HG02943 (cell line): ENCODE measurements at regions not wholly inside any gene's neighbourhood (a gene's known extent, or its start where the extent isn't known, plus 50 kb on each side); places are given as distances from the start of the nearest gene placed in this dataset.
"Not testable (repeated sequence)": the region's sequence is repeated elsewhere in the genome, so short reads cannot be mapped to it uniquely, and the experiment has no call there.

ENCODE experiments used
- ATAC-seq: cut with Tn5 transposase; IDR thresholded peaks from one replicate; pipeline ENCODE4 v1.9.1; 2021; ENCODE audit warnings: mild to moderate bottlenecking, low read depth, moderate library complexity; ENCODE audit not compliant: unreplicated experiment

- no peak for ATAC-seq
Observed at GRCh38 chr6:20263059-20263458, 50.8 kb upstream of the MBOAT1 start.

DNA sequence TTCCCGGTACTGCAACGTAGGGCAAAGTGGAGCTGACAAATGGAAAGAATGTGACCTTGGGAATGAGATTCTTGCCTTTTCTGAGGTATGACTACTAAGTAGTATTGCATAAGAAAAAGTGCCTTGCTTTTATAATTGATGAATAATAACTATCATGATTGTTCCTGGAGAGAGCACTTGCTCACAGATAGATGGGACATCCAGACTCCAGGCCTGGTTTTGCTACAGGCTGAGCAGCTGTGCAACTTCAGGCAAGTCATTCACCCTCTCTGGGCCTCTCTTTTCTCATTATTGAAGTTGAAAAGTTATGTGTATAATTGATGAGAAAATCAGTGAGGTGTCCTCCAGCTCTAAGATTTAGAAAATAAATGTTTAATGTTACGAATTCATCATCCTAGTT, 53.6 kb upstream of the MBOAT1 start:
- no peak for ATAC-seq

DNA sequence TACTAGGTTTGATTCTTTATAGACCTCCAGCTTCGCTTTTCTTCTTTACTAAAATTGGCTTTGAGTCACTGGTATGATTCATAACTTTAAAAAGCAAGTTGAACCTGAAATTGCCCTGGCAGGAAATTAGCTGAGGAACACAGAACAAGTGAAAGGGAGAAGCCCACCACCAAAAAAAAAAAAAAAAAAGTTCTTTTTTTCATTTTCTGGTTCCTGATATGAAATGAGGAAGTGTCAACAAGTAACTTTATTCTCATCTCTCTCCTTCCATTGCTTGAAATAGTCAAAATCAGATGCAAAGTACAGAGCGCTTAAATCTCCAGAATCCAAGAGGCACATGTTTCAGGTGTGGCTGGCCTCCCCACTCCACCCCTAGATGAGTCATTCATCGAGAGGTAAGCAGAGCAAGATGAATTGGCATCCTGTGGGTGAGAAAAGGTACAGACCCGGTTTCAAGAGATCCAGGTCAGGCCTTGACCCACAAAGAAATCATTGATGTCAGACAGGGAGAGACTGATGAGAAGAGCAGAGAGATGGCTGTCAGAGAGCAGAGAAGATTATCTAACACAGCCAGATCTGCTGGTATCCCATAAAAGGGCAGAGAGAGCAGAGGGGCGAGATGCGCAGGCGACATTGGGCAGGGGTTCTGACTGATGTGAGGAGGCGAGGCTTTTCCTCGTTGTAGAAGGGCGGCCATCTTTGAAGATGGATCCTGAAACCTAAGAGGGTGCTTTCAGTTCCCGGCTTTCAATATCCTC, 54.8 kb upstream of the MBOAT1 start:
- ATAC-seq: no peak

DNA sequence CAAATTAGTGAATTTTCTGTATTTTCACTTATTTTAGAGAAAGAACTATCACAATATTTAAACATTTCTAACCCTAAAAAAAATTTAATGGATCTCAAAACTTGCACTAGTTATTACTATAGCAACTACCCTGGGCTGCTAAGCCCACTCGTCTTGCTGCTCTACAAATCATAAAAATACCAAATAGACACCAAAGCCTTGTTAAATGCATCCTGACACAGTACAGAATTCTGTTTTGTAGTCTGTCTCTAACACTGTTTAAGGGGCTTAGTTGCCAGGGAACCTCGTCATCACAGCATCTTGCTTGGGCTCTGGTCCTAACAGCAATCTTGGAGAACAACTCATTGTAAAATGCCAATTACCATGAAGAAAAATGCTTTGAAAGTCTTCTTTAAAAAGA, 56.9 kb upstream of the MBOAT1 start:
- no peak for ATAC-seq

GRCh38 chr6:20271818-20272217, 59.5 kb upstream of the MBOAT1 start:
- ATAC-seq: no peak

DNA sequence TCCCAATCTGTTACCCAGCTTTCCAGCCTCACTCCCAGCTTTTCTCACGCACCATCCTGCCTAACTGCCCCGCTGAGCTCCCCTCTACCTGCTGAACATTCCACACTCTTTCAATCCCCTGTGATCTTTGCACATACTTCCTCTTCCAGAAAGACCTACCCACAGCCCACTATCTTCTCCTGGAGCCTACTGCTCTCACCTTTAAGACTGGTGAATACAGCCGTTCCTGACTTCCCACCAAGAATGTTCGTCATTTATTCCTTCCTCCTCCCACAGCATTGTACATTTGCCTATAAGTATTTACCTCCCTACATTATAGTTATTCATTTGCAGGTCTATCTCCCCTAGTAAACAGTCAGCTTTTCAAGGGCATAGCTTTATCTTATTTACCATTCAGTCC, 61.9 kb upstream of the MBOAT1 start:
- ATAC-seq: no peak

DNA sequence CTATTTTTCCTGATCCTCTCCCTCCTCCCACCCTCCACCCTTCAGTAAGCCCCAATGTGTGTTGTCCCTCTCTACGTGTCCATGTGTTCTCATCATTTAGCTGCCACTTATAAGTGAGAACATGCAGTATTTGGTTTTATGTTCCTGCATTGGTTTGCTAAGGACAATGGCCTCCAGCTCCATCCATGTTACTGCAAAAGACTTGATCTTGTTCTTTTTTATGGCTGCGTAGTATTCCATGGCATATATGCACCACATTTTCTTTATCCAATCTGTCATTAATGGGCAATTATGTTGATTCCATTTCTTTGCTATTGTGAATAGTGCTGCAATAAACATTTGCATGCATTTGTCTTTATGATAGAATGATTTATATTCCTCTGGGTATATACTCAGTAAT, 63.6 kb upstream of the MBOAT1 start:
- ATAC-seq: not testable (repeated sequence)

- ATAC-seq: not testable (repeated sequence)
Observed at GRCh38 chr6:20277724-20278123, 65.5 kb upstream of the MBOAT1 start.

DNA sequence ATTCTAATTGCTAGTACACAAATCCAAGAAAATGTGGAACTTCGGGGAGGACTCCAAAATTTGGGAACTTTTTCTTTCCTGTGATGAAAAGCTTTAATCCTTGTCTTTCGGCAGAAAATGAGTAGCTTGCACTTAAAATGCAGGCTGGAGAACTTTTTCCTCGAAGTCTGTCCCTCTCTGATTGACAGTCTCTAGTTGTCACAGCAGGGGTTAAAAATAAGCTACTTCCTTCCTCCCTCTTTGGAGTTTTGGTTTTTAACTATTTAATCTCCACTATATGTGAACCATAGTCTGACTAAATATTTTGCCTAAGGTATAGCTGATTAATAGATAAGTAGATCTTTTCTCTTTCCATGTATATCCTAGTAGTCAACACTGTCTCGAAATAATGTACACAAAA, 66.8 kb upstream of the MBOAT1 start:
- no peak for ATAC-seq

- ATAC-seq: no peak
Observed at GRCh38 chr6:20279608-20280287, 67.5 kb upstream of the MBOAT1 start.

- no peak for ATAC-seq
Observed at GRCh38 chr6:20280288-20280621, 68.0 kb upstream of the MBOAT1 start.

- ATAC-seq: no peak
Observed at GRCh38 chr6:20284672-20285071, 72.4 kb upstream of the MBOAT1 start.

DNA sequence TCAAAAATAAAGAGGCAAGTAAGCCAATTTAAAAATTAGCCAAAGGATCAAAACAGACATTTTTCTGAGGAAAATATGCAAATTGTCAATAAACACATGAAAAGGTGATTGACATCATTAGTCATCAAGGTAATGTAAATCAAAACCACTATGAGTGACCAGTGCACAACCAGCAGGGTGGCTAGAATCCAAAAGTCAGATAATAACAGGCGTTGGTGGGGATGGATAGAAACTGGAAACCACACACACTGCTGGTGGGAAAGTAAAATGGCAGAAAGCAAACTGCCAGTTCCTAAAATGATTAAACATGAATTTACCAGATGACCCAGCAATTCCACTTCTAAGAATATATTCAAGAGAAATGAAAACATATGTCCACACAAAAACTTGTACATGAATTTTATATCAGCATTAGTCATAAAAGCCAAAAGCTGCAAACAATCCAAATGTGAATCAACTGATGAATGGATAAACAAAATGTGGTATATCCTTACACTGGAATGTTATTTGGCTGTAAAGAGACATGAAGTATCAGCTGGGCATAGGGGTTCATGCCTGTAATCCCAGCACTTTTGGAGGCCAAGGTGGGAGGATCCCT, 74.8 kb upstream of the MBOAT1 start:
- ATAC-seq: no peak

DNA sequence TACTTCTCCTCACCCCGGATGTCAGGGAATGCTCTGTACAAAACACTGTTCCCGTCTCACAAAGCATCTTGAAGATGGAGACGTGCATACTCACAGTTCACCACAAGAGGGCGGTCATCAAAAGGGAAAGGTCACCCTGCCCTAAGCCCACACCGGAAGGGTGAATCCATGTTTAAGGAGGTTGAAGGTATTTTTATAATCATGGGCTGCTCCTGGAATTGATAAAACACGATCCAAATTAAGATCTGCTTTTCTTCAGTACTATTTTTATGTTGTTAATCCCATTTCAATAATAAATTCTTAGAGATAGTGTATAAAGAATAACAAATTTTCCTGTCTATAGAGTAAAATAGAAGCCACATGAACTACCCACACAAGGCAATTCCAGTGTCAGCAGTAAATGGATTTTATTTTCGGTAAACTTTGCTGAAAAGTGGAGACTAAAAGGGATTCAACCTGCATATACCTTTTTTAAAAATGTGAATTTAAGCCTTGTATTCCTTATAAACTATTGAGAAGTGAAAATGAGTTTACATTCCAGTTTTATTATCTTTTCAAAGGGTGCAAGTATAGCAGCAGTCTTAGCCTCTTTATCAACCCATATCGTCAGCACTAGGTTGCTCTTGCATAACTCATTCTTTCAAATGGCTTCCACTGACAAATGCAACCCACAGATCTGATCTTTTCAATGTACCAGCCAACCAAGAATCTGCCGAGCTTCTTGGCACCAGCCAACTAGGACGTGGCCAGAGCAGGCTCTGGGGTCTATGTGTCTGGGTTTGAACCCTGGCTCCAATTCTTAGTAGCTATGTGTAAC, 79.7 kb upstream of the MBOAT1 start:
- peak; percentile 63 for ATAC-seq

- no peak for ATAC-seq
Observed at GRCh38 chr6:20292905-20293304, 80.6 kb upstream of the MBOAT1 start.

DNA sequence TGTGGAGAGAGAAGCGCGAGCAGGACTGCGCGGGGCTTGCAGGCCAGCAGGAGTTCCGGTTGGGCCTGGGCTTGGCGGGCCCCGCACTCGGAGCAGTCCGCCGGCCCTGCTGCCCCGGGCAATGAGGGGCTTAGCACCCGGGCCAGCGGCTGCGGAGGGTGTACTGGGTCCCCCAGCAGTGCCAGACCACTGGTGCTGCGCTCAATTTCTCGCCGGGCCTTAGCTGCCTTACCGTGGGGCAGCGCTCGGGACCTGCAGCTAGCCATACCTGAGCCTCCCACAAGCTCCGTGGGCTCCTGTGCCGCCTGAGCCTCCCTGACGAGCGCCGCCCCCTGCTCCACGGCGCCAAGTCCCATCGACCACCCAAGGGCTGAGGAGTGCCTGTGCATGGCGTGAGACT, 89.0 kb upstream of the MBOAT1 start:
- ATAC-seq: no peak

DNA sequence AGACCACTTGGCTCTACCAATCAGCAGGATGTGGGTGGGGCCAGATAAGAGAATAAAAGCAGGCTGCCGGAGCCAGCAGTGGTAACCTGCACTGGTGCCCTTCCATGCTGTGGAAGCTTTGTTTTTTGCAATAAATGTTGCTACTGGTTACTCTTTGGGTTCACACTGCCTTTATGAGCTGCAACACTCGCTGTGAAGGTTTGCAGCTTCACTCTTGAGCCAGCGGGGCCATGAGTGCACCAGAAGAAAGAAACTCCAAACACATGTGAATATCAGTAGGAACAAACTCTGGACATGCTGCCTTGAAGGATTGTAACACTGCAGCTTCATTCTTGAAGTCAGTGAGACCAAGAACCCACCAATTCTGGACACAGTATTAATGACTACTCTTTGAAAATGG, 89.9 kb upstream of the MBOAT1 start:
- ATAC-seq: no peak

GRCh38 chr6:20302702-20303251, 90.5 kb upstream of the MBOAT1 start:
- ATAC-seq: no peak

- no peak for ATAC-seq
Observed at GRCh38 chr6:20306491-20306890, 94.2 kb upstream of the MBOAT1 start.

- no peak for ATAC-seq
Observed at GRCh38 chr6:20309186-20309585, 92.5 kb upstream of the E2F3 start.

DNA sequence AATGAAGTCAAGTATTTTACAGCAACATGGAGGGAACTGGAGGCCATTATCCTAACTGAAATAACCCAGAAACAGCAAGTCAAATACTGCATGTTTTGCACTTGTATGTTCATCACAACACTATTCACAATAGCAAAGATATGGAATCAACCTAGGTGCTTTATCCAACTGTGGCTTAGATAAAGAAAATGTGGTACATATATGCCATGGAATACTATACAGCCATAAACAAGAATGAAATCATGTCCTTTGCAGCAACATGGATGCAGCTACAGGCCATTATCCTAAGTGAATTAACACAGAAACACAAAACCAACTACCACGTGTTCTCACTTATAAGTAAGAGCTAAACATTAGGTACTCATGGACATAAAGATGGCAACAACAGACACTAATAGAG, 91.5 kb upstream of the E2F3 start:
- ATAC-seq: no peak
